Cardiac septum (tissue), 1 donor: ENCODE measurements at regions not wholly inside any gene's neighbourhood (a gene's known extent, or its start where the extent isn't known, plus 50 kb on each side); places are given as distances from the start of the nearest gene placed in this dataset.
"Not testable (repeated sequence)": the region's sequence is repeated elsewhere in the genome, so short reads cannot be mapped to it uniquely, and the experiment has no call there.

Source experiments
- DNase-seq: peaks from one replicate; pipeline ENCODE4 v3.0.0-alpha.2; 2020; ENCODE audit warnings: low spot score
- intact Hi-C: fragments of 100-400 bp; cut with DNase I; formaldehyde crosslinking; loops from one replicate; pipeline ENCODE4 v1.14.0; 2022
- donor health status: DM: no; HTN: no; CAD: no.

GRCh38 chr9:135300346-135301141 lies 179.0 kb upstream of the PPP1R26 start:
- intact Hi-C loops: no loop called here
- DNase-seq: no peak

GRCh38 chr9:135301271-135302263 lies 178.0 kb upstream of the PPP1R26 start:
- intact Hi-C loops: no loop called here
- no peak for DNase-seq

GRCh38 chr9:135302329-135303279 lies 177.0 kb upstream of the PPP1R26 start:
- no peak for DNase-seq
- intact Hi-C loops: no loop called here

GRCh38 chr9:135303280-135303647 lies 176.3 kb upstream of the PPP1R26 start:
- no peak for DNase-seq
- intact Hi-C loops: no loop called here

GRCh38 chr9:135303865-135304499 lies 175.6 kb upstream of the PPP1R26 start:
- intact Hi-C loops: no loop called here
- no peak for DNase-seq

GRCh38 chr9:135304886-135305285 lies 174.7 kb upstream of the PPP1R26 start:
- DNase-seq: no peak
- intact Hi-C loops: no loop called here

- DNase-seq: no peak
- intact Hi-C loops: no loop called here
Measured at GRCh38 chr9:135305546-135306180, 173.9 kb upstream of the PPP1R26 start.

- DNase-seq: no peak
- intact Hi-C loops: no loop called here
Measured at GRCh38 chr9:135306699-135307098, 172.9 kb upstream of the PPP1R26 start.

GRCh38 chr9:135307300-135307699 lies 172.3 kb upstream of the PPP1R26 start:
- no peak for DNase-seq
- intact Hi-C loops: no loop called here

- DNase-seq, intact Hi-C loops: not testable (repeated sequence)
Measured at GRCh38 chr9:135307919-135308318, 171.7 kb upstream of the PPP1R26 start.

- intact Hi-C loops: no loop called here
Measured at GRCh38 chr9:135308821-135309762, 170.5 kb upstream of the PPP1R26 start.

GRCh38 chr9:135309763-135310125 lies 169.8 kb upstream of the PPP1R26 start:
- intact Hi-C loops: no loop called here
- DNase-seq: no peak

More at GRCh38 chr9:135308821-135309762, 170.5 kb upstream of the PPP1R26 start:
- DNase-seq: no peak

GRCh38 chr9:135310134-135310533 lies 169.4 kb upstream of the PPP1R26 start:
- intact Hi-C loops: no loop called here
- DNase-seq: no peak

GRCh38 chr9:135315572-135315971 lies 164.0 kb upstream of the PPP1R26 start:
- intact Hi-C loops: no loop called here
- no peak for DNase-seq

- no peak for DNase-seq
- intact Hi-C loops: no loop called here
Measured at GRCh38 chr9:135320331-135320730, 159.3 kb upstream of the PPP1R26 start.

- DNase-seq: no peak
- intact Hi-C loops: no loop called here
Measured at GRCh38 chr9:135320943-135321342, 158.6 kb upstream of the PPP1R26 start.

- DNase-seq: no peak
- intact Hi-C loops: no loop called here
Measured at GRCh38 chr9:135321580-135321979, 158.0 kb upstream of the PPP1R26 start.

- intact Hi-C loops: no loop called here
- no peak for DNase-seq
Measured at GRCh38 chr9:135324329-135324728, 155.3 kb upstream of the PPP1R26 start.
